ENCODE measurements at regions not wholly inside any gene's neighbourhood (a gene's known extent, or its start where the extent isn't known, plus 50 kb on each side); places are given as distances from the start of the nearest gene placed in this dataset.
"Not testable (repeated sequence)": the region's sequence is repeated elsewhere in the genome, so short reads cannot be mapped to it uniquely, and the experiment has no call there.

DNA sequence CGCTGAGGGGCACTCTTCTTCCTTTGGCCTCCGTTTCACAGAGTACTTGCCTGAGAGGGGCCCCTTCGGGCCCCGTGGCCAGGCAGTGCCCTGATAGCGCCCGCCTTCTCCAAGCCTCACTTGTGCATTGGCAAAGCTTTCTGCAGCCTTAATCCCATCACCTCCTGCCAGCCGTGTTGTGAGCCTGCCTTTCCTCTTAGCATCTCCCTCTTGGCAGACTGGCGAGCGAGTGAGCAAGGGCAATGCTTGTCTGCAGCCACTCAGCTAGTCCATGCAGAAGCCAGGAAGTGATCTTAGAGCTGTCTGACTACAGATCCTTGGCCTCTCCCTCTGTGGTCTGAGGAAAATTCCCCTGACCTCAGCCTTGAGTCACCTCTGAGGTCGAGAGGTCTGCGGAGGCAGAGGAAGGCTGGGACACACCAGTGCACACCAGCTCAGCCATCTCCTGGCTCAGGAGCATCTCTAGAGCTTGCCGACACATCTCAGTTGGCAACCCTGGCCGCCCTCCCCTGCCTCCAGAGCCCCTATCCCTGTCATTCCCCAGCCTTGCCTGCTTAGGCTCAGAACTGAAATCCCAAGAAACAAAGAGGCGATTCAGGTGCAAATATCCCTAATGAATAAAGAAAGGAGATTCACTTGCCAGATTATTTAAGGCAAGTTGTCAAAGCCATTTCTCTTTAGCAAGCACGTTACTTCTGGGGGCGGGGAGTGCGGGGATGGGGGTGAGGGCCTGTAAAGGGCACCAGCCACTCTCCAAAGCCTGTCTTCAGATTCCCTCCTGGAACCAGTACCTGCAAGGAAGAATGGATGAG lies 143.5 kb upstream of the MAMLD1 start:
- no peak for DNase-seq

DNA sequence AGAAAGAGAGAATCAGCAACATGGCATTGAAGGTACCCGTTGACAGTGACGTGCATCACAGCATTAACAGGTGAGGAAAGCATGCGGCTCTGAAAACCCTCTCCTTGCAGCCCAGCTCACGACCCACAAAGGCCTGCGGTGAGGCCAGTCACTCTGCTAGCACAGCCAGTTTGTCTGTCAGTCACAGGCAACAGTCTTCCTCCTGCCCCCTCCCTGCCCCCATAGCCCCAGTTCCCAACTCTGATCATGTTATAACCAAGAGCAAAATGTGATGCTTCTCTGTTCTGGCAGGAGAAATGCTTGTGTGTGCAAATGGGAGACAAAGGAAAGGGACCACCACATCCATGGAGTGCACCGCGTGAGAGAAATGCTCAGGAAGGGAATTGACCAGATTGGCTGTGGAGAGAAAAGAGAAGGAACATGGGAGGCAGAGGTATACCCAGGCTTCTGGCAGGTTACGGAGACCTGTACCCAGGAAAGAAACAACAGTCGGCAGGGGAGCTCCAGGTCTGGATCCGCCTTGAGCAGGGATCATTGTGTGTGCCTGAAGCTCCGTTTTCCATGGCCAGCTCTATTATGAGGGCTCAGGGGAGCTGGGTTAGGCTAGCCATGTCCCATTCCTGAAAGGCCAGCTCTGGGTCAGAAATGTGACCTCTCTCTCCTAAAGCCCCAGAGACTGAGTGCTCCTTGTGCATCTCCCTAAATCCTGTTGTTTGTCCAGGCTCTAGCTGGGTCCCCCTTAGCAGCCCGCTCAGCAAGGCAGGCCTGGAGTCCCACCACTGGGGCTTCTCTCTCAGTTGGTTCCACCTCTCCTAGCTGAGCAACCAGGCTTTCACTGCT lies 139.7 kb upstream of the MAMLD1 start:
- DNase-seq, result no peak

DNA sequence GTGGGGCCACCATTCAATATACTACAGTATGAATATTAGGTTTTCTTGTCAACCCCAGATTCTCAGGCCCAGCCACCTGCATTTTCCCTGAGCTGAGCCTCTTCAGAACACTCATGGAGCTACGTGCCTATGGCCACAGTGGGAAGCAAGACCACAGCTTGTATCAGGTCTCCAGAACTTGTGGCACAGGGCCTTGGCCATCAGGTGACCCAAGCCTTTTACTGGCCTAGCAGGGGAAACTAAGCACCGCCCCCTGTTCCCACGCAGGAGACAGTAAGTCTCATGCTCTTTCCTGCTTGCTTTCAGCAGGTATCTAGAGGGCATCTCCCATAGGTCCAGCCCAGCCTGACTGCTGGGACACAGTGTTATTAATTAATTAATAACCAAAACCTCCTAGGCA lies 138.4 kb upstream of the MAMLD1 start:
- DNase-seq, result no peak

DNA sequence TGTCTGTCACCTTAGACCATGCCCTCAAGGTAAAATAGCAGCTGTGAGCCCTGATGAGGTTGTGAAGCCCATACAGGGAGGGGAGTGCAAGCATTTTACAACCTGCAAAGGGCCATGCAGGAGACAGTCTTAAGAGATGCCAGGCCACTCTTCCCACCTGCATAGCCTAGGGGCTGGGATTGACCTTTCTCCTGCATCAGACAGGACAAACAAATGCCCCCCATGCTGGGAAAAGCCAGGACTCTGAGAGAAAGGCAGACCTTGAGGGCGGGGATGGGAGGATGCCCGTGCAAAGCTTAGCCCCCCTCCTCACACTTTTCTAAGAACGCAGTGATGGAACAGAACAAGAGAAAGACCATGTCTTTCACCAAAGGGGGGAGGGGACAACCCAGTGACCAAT lies 137.9 kb upstream of the MAMLD1 start:
- DNase-seq, result no peak

DNA sequence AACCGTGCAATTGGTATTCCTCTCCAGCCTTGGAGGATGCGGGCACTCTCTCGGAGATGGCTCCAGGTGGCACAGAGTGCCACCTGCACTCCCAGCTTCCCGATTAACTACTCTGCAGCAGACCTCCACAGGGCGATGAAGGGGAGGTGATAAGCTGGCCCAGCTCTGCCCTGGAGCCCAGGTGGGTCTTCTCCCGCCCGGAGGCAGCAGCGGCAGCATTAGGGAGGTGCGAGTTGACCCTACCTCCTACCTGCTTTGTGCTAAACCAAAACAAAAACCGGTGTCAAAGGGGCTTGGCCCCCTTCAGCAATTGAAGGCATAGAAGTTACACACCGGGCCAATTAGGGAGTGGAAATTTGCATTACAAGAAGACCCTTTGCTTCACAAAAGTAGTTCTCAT lies 137.4 kb upstream of the MAMLD1 start:
- DNase-seq, result no peak

DNA sequence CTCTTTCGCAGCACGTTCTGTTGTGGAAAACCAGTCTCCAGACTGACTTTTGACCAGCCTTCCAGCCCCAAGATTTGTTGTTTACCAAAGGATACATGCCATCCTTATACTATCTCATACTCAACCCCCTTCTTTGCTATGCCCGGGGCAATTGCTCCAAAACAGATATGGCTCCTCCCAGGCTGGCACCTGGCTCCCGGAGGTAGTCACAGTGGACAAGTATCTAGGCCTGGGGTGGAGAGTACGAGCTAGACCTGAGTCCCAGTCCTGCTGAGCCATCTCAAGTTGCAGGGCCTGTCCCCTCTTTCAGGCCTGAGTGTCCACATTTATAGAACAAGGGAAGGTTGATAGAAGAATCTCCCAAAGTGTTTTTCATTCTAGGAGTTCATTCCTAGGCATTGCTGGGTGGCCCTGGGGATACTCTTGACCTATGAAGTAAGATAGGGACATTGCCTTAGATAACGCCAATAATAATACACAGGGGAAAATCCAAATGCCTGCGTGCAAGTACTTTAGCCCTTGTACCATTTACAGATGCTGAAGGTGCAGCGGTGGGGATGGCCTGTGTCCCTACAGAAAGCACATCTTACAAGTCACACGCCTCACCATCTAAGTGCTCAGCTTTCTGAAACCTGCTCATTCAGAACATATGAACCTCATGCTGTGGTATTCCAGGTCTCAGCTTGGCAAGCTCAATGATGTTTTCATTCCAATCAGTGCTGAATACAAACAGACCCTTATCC lies 136.7 kb upstream of the MAMLD1 start:
- DNase-seq, result no peak

DNA sequence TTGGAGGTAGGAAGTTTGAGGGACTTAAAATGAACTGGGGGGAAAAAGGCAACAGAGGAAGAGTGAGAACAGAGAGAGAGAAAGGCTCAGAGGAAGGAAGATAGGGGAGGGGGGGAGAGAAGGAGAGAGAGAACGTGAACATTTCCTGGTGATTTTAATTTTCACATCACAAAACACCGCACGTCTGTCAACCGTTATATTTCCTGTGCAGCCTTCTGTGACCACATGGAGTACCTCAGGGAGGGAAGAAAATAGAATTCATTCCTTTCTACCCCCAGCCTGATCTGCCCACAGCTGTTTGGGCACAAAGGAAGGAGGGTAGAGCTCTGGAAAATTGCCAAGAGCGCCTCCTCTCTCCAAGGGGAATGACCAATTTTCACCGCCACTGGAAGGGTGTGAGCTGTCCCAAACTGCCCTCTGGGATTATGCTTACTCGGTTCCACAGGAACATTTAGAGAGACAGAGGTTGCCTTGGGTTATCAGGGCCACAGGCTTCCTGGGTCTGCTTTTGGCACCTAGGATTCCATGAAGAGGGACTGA lies 135.7 kb upstream of the MAMLD1 start:
- DNase-seq, result no peak

DNA sequence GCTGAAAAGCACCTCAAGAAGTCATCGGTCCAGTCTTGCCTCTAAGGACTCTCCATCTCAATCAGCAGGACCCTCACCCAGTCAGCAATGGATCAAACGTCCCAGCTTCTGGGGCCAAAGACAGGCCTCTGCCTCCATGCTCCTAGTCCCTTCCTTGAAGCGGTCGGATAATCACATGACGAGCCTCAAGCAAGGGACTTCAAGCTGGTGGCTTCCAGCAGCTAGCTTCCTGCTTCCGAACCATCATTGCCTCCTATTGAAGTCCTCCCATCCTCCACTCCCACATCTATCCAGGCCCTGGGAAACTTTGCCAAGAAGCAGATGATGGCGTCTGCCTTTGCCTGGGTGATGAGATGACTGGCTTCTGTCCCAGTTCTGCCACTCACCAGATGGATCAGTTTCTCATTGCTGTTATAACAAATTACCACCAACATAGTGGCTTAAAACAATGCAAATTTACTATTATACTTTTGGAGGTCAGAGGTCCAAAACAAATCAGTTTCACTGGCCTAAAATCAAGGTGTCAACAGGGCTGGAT lies 135.2 kb upstream of the MAMLD1 start:
- no peak for DNase-seq

DNA sequence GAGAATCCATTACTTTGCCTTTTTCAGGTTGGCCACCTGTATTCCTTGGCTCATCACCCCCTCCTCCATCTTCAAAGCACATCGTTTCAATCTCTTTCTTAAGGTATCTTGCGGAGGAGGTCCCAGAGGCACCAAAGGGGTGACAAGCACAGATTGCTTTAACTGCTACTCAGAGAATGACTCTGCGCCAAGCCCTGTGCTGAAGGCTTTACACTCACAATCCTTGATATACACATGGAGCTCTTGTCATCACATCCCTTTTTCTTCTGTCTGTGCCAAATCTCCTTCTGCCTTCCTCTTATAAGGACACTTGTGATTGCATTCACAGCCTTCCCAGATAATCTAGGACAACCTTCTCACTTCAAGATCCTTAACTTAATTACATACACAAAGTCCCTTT lies 134.7 kb upstream of the MAMLD1 start:
- DNase-seq, result no peak

DNA sequence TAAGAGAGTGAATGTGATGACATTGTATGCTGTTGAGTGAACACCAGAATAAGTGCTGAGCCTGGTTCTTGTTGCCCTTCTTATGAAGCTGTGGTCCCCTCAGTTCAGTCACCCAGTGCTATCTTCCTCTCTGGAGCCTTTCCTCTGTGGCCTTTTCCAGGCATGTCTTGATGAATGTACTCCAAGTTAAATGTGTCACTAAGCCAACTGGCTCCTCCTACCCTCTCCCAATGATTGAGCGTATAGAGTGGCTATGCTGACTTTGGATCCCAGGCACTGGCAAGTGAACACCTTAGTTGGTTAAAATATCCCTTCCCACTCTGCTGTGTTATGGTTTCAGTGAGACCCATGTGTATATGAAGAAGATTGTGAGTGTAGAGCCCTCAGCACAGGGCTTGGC lies 134.1 kb upstream of the MAMLD1 start:
- no peak for DNase-seq

DNA sequence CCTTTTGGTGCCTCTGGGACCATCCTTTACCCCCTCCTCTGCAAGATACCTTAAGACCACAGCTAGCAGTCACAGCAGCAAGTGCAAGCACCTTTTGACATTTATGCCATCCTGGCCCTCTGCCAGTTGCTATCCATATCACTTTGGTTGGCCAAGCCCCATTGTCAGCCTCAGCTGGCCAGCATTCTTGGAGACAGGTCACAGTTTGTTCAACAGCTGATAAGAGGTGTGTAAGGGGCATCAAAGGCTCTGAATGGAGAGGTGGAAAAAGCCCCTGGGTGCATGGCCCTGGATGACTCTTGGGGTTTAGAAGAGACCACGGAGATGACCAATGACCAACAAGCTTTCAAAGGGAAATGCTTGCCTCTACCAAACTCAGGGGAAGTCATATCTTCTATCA lies 133.6 kb upstream of the MAMLD1 start:
- DNase-seq, result no peak

DNA sequence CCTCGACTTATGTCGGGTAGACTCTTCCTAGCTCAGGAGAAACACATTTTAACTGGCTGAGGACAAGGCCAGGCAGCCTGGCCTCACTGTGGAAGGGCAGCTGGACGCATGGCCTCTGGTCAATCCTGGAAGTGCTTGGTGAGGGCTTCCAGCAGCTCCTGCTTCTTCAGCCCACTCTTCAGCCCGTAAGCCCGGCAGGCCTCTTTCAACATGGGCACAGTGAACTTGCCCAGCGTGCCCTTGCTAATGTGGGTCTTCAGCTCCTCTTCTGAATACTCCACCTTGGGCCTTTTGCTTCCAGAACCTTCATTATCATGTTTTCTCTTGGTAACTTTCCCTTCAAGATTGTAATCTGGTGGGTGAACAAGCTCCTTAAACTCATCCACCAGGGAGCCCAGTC lies 132.2 kb upstream of the MAMLD1 start:
- DNase-seq, result not testable (repeated sequence)

DNA sequence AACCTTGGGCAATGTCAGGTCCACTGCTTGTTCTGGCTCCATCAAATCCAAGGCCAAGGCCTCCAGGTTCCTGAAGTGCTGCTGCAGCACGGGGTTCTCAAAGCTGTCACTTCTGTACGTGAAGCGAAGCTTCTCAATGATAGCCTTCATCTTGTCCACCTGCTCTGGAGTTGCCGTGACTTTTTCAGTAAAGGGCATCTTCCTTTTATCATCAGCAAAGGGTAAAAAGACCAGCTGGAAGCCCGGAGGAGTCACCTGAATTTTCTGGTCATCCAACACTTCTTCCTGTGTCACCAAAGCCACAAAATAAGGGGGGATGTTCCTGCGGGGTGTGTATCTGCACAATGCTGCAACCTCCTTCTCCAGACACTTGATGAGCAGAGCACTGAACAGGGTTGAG lies 131.7 kb upstream of the MAMLD1 start:
- DNase-seq, result not testable (repeated sequence)

DNA sequence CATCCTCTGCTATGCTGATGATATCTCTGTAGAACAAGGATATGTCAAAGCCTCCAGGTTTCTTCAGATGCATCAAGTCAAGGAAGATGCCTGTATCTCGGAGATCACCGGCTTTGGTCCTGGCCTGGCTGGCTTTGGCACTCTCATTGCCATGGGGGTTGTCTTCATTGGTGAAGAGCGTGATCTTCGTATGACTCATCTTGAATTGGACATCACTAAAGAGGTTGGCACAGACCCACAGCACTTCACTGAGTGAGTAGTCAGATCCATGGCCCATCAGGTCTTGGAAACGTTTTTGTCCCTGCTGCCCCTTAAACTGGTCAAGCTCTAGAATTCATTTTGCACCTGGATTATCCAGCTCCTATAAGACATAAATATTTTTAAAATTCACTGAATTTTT lies 130.9 kb upstream of the MAMLD1 start:
- DNase-seq, result not testable (repeated sequence)

DNA sequence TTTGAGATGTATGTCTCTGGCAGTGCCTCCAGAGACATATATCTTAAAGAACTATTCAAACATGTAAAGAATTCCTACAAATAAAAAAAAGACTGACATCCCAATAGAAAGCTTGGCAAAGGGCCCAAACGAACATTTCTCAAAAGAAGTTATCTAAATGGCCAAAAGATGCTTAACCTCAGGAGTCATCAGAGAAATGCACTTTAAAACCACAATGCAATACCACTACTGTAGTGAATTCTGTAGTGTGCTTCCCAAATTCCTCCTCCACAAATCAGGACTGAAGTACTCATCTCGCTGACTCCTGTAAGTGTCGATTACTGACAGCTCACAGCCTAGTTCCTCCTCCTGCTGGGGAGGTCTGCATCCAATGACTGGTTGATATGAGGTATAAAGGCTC lies 129.0 kb upstream of the MAMLD1 start:
- no peak for DNase-seq

DNA sequence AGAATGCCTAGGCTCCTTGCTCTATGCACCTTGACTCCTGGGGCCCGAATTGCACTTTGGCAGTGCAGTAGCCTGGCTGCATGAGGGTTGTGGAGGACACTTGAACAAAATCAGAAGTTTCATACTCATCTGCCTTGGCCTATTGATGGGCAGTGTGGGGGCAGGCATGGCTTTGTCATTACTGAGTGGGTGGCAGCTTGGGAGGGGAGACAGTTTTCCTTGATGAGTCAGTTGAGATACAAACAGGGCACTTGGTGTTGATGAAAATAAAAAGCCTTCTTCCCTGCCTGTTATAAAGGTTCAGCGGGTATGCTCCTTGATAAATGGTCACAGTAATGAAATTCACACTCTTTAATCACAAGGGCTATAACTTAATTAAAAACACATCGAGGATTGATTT lies 126.8 kb upstream of the MAMLD1 start:
- no peak for DNase-seq

DNA sequence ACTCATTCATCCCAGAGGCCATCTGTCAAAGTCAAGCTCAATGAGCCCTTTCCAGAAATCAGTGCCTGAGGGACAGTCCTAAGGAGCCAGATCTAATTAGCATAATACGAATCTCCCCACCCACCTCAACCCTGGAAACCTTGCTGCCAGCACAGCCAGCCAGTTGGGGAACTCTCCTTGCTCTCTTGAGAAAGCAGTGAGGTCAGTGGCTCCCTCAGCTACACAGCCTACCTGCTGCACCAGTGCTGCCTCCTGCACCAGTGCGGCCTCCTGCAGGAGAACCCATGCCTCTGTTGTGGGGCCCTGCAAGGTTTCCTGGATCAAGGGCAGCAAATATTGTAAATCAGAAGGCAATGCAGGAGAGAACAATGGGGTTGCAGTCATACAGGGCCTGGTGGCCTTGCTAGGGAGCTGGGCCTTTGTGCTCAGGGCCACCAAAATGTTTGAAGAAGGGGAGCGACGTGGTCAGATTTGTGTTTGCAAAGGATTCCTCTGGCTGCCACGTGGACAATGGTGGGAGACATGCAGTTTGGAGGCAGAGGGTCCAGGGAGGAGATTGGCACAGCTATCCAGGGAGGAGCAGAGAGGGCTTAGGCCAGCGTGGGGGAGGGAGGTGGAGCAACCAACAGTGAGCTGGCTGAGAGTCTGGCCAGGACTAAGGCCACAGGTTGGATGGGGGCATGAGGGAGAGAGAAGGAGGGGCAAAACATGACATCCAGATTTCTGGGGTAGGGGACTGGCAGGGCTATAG lies 124.3 kb upstream of the MAMLD1 start:
- DNase-seq, result no peak

DNA sequence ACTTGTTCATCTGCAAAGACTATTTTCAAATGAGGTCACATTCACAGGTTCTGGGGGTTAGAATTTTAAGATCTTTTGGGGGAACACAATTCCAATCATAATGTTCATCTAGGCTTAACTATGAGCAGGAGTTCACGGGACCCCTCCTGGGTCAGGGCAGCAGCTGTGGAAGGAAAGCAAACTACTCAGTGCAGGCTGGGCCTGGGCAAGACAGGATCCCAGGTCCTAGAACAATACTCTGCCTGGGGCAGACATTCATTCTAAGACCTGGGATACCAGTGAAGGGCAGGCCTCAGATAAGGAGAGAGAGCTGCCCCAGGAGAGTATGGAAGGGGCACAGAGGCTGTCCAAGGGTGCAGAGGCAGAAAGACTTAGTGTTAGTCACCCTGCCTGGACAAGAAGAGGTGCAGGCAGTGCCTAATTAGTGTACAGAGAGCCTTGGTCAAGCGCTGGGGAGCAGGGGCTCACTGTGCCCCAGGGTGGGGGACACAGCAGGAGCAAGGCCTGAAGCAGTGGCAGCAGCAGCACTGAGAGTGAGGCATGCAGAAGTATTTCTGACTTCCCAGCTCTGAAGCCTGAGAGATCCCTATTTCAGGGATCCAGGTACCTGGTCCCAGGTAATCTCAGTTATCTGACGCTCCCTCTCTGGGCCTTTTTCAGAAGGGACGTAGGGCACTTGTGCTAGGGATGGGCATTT lies 123.0 kb upstream of the MAMLD1 start:
- DNase-seq, result no peak

DNA sequence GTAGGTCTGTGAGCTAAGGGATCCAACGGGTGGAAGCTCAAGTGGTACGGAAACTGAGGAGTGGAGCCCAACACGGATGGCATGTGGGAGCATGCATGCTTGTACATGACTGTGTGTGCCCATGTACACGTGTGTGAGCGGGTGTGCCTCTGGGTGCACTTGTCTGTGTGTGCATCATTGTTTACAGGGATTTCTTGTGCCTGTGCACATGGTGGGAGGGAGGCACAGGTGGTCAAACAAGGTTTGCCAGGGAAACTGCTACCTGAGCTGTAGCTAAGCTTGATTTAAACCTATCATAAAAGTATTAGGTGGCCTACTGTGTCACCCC lies 122.5 kb upstream of the MAMLD1 start:
- DNase-seq, result no peak

DNA sequence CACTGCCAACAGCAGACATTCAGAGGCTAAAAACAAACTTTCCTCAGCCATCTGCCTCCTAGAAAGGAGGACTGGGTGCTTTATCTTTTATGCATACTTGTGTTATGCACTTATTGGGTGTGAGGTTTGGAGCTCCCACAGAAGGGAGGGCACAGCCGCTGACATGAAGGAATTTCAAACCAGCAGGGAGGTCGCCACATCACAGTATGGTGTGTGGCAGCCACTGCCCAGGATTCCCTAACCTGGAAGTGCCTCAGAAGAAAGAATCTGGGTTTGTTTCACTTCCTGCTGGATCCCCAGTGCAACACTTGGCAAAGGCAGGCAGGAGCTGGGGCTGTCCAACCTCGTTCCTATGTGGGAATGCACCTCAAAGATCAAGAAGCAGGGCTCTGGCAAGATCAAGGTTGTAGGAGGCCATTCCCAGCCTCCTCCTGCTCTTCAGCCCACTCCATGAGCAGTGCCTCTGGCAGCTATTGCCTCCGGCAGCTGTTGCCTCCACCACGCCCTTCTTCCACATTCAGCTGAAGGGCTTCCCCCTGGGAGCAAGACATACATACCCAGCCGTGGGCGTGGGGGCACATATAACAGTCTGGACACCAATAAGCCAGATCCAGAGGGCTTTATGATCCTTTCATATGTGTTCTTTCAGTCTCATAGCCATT lies 109.0 kb upstream of the MAMLD1 start:
- DNase-seq, result no peak

DNA sequence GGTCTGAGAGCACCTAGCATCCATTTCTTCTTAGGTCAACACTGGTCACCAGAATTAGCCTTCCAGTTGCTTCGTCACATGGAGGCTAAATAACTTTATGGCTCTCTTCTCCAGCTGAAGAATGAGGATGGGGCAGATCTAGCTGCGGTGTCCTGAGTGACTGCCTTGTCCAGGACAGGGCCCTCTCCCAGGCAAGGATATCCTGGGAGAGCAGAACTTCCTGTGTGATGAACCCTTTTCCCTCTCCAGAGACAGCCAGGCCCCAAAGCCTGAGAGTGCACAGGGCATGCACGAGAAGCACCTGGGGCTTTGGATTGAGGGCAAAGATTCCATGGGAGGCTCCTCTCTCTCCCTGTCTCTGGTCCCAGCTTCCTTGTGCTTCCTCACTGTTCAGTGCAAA lies 108.2 kb upstream of the MAMLD1 start:
- no peak for DNase-seq
